ENCODE measurements at regions not wholly inside any gene's neighbourhood (a gene's known extent, or its start where the extent isn't known, plus 50 kb on each side); places are given as distances from the start of the nearest gene placed in this dataset.

DNA sequence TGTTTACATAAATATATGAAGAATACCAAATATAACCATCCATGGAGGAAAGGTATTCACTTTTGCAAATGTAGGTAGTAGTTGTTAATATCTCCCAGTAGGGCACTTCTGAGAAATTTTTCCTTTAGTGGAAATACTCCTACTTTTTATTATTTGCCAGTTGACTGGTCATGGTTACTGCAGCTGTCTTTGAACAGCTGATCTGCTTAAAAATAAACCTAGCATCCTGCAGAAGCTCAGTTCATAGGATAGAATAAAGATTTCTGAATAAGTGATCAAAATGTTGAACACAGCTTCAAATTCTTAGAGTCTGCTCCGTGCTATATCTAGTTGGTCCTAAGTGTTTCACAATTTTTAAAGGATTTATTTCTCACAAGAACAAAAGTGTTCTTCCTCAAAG is 270.7 kb upstream of the TRPC7 start:
- no peak for DNase-seq (ENCODE audit: insufficient read length, low spot score)
- FAIRE-seq = no peak
- TF ChIP-seq TAF1 (IDR thresholded peaks at IDR 0.05; ENCODE audit: low read depth, low read length) (no peak), POLR2AphosphoS5 (IDR thresholded peaks at IDR 0.05; ENCODE audit: low read depth, low read length) (no peak), POU2F2 (IDR thresholded peaks at IDR 0.05; ENCODE audit: low read depth, low read length) (no peak), POLR2A (IDR thresholded peaks at IDR 0.05; ENCODE audit: low read depth, low read length) (no peak), SPI1 (IDR thresholded peaks at IDR 0.05; ENCODE audit: low read depth, low read length) (no peak), PAX5 (IDR thresholded peaks at IDR 0.05; ENCODE audit: insufficient read depth, low read length, severe bottlenecking) (no peak)

DNA sequence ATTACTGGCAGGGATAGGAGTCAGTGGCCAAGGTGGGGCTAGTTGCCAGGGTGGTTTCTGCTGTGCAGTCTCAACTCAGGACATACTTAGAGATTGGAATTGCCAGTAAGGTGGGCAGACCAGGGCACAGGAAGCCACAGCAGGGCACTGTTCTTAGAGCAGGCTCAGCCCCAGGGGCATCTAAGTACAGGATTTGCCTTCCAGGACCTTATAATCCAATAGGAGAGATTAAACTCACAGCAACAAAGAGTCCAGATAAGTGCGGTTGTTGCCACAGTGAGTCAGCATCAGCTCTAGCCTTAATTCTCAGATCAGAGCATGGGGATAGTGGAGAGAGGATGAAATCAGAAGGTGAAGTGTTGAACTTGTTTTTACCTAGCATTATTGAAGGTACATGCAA is 265.8 kb upstream of the TRPC7 start:
- TF ChIP-seq POLR2AphosphoS5 (IDR thresholded peaks at IDR 0.05; ENCODE audit: low read depth, low read length) = no peak
- no peak for TF ChIP-seq SPI1 (IDR thresholded peaks at IDR 0.05; ENCODE audit: low read depth, low read length)
- no peak for TF ChIP-seq POU2F2 (IDR thresholded peaks at IDR 0.05; ENCODE audit: low read depth, low read length)
- no peak for TF ChIP-seq PAX5 (IDR thresholded peaks at IDR 0.05; ENCODE audit: insufficient read depth, low read length, severe bottlenecking)
- TF ChIP-seq TAF1 (IDR thresholded peaks at IDR 0.05; ENCODE audit: low read depth, low read length) = no peak
- DNase-seq (ENCODE audit: insufficient read length, low spot score) (no peak), FAIRE-seq (no peak)

DNA sequence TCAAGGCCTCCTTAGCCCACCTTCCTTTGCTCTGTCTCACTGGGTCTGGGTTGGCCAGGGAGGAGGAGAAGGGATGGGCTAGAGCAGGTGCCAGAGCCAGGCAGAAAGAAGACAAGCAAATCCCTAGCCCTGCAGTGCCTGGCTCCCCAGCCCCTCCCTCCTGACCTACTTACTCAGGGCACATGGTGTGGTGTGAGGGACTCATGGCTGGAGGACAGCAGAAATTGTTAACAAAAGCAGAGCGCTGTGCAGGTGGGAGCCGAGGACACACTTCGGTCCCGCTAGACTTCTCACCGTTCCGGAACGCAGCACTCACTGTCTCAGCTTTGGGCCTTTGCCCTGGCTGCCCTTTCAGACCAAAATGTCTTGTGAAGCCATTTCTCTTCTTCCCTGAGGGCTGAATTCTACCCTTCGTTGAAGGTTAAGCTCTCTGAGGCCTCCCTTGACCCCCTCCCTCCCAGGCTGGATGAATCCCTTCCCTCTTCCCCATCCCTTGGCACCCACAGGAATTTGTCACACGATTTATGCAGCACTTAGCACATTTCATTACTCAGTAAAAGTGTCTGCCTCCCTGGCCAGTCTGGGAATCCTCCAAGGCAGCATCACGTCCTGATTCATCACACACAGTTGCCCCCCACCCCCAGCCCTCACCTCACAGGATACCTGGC is 263.9 kb upstream of the TRPC7 start:
- FAIRE-seq (no peak), DNase-seq (ENCODE audit: insufficient read length, low spot score) (no peak)
- TF ChIP-seq TAF1 (IDR thresholded peaks at IDR 0.05; ENCODE audit: low read depth, low read length) = no peak
- TF ChIP-seq PAX5 (IDR thresholded peaks at IDR 0.05; ENCODE audit: insufficient read depth, low read length, severe bottlenecking) = no peak
- TF ChIP-seq POLR2A (IDR thresholded peaks at IDR 0.05; ENCODE audit: low read depth, low read length) = no peak
- no peak for TF ChIP-seq POLR2AphosphoS5 (IDR thresholded peaks at IDR 0.05; ENCODE audit: low read depth, low read length)
- TF ChIP-seq POU2F2 (IDR thresholded peaks at IDR 0.05; ENCODE audit: low read depth, low read length) = no peak
- no peak for TF ChIP-seq SPI1 (IDR thresholded peaks at IDR 0.05; ENCODE audit: low read depth, low read length)

GRCh38 chr5:136626531-136626930 is 261.2 kb upstream of the TRPC7 start:
- DNase-seq (ENCODE audit: insufficient read length, low spot score) (no peak), FAIRE-seq (no peak)
- TF ChIP-seq SPI1 (IDR thresholded peaks at IDR 0.05; ENCODE audit: low read depth, low read length) = no peak
- TF ChIP-seq POLR2A (IDR thresholded peaks at IDR 0.05; ENCODE audit: low read depth, low read length) = no peak
- no peak for TF ChIP-seq PAX5 (IDR thresholded peaks at IDR 0.05; ENCODE audit: insufficient read depth, low read length, severe bottlenecking)

- no peak for FAIRE-seq
- TF ChIP-seq POU2F2 (IDR thresholded peaks at IDR 0.05; ENCODE audit: low read depth, low read length) (no peak), TAF1 (IDR thresholded peaks at IDR 0.05; ENCODE audit: low read depth, low read length) (no peak), PAX5 (IDR thresholded peaks at IDR 0.05; ENCODE audit: insufficient read depth, low read length, severe bottlenecking) (no peak), SPI1 (IDR thresholded peaks at IDR 0.05; ENCODE audit: low read depth, low read length) (no peak), POLR2AphosphoS5 (IDR thresholded peaks at IDR 0.05; ENCODE audit: low read depth, low read length) (no peak), POLR2A (IDR thresholded peaks at IDR 0.05; ENCODE audit: low read depth, low read length) (no peak)
- no peak for DNase-seq (ENCODE audit: insufficient read length, low spot score)
These were observed 257.4 kb upstream of the TRPC7 start for GRCh38 chr5:136622747-136623146.

- no peak for FAIRE-seq
- no peak for TF ChIP-seq POLR2A (IDR thresholded peaks at IDR 0.05; ENCODE audit: low read depth, low read length)
- TF ChIP-seq SPI1 (IDR thresholded peaks at IDR 0.05; ENCODE audit: low read depth, low read length) = no peak
- no peak for TF ChIP-seq POU2F2 (IDR thresholded peaks at IDR 0.05; ENCODE audit: low read depth, low read length)
- no peak for TF ChIP-seq PAX5 (IDR thresholded peaks at IDR 0.05; ENCODE audit: insufficient read depth, low read length, severe bottlenecking)
- TF ChIP-seq TAF1 (IDR thresholded peaks at IDR 0.05; ENCODE audit: low read depth, low read length) = no peak
- no peak for TF ChIP-seq POLR2AphosphoS5 (IDR thresholded peaks at IDR 0.05; ENCODE audit: low read depth, low read length)
- no peak for DNase-seq (ENCODE audit: insufficient read length, low spot score)
These were observed 256.4 kb upstream of the TRPC7 start for GRCh38 chr5:136621743-136622142.

DNA sequence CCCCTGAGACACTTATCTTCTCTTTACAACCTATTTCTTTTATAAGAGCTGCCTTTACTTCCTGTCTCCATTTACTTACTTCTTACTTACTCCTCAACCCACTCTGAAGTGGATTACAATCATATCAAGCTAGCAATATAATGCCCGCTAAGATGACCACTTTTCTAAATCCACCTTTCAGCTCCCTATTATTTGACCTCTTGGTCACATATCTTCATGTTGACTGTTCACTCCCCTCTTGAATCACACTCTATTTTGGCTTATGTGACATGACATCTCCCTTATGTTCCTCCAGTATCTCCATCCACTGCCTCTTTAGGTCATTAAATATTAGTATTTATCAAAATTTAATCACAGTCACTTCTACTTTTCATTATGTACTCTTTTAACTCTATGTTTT is 255.3 kb upstream of the TRPC7 start:
- FAIRE-seq = no peak
- no peak for DNase-seq (ENCODE audit: insufficient read length, low spot score)
- TF ChIP-seq POLR2AphosphoS5 (IDR thresholded peaks at IDR 0.05; ENCODE audit: low read depth, low read length) (no peak), TAF1 (IDR thresholded peaks at IDR 0.05; ENCODE audit: low read depth, low read length) (no peak), PAX5 (IDR thresholded peaks at IDR 0.05; ENCODE audit: insufficient read depth, low read length, severe bottlenecking) (no peak), POLR2A (IDR thresholded peaks at IDR 0.05; ENCODE audit: low read depth, low read length) (no peak), POU2F2 (IDR thresholded peaks at IDR 0.05; ENCODE audit: low read depth, low read length) (no peak), SPI1 (IDR thresholded peaks at IDR 0.05; ENCODE audit: low read depth, low read length) (no peak)

DNA sequence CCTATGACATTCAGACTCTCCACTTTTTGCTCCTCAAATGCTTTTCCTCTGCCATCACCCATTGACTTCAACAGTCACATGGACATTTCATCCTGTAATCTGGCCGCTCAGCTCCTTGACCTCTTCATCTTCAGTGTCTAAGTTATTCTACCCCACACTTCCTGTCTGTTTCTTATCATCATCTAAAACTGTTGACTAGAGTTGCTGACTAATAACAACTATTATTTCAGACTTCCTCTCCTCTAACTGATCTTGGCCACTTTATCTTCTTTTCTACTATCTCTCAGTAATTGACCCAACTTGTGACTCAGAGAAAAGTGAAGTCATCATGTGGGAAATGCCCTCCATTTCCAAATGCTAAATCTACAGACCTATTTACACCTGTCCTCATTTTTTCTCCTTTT is 254.7 kb upstream of the TRPC7 start:
- DNase-seq (ENCODE audit: insufficient read length, low spot score) (no peak), FAIRE-seq (no peak)

DNA sequence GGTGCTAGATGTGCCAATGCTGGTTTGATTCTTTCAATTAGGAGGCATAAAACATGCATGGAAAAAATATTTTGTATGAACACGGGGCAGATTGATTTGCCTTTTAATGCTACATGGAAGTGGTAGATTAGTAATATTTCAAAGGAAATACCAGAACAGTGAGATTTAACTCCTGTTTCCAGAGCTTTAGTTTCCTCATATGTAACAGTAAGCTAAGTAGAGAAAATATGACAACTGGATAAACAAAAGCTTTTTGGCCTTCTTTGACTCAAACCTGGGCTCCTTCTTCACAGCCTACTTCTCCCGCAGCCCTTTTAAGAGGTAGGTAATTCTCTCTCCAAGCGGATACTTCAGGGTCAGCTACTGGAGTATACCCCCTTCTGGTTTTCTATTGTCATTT is 254.2 kb upstream of the TRPC7 start:
- TF ChIP-seq POU2F2 (IDR thresholded peaks at IDR 0.05; ENCODE audit: low read depth, low read length) (no peak), POLR2AphosphoS5 (IDR thresholded peaks at IDR 0.05; ENCODE audit: low read depth, low read length) (no peak), SPI1 (IDR thresholded peaks at IDR 0.05; ENCODE audit: low read depth, low read length) (no peak), PAX5 (IDR thresholded peaks at IDR 0.05; ENCODE audit: insufficient read depth, low read length, severe bottlenecking) (no peak), POLR2A (IDR thresholded peaks at IDR 0.05; ENCODE audit: low read depth, low read length) (no peak), TAF1 (IDR thresholded peaks at IDR 0.05; ENCODE audit: low read depth, low read length) (no peak)
- no peak for DNase-seq (ENCODE audit: insufficient read length, low spot score)
- no peak for FAIRE-seq

More for the DNA sequence above, 254.7 kb upstream of the TRPC7 start:
- no peak for TF ChIP-seq SPI1 (IDR thresholded peaks at IDR 0.05; ENCODE audit: low read depth, low read length)
- no peak for TF ChIP-seq PAX5 (IDR thresholded peaks at IDR 0.05; ENCODE audit: insufficient read depth, low read length, severe bottlenecking)
- TF ChIP-seq TAF1 (IDR thresholded peaks at IDR 0.05; ENCODE audit: low read depth, low read length) = no peak
- no peak for TF ChIP-seq POU2F2 (IDR thresholded peaks at IDR 0.05; ENCODE audit: low read depth, low read length)
- no peak for TF ChIP-seq POLR2A (IDR thresholded peaks at IDR 0.05; ENCODE audit: low read depth, low read length)

Data from GM12891 (cell line).